Fibroblast of lung (primary cell): ENCODE measurements at regions not wholly inside any gene's neighbourhood (a gene's known extent, or its start where the extent isn't known, plus 50 kb on each side); places are given as distances from the start of the nearest gene placed in this dataset.

ENCODE experiments used
- EZH2 ChIP-seq: IDR thresholded peaks from 2 replicates; pipeline ENCODE4 v1.5.1; 2012; ENCODE audit warnings: low read length, control low read depth, mild to moderate bottlenecking; ENCODE audit errors: missing control alignments
- TF ChIP-seq, protein P1 (sequence below), 2 donors: IDR thresholded peaks in 1 of 2; conservative IDR thresholded peaks in 1 of 2; 1 replicate in 1 of 2; 2 replicates in 1 of 2; pipeline ENCODE4 v1.5.1; 2011 to 2012; ENCODE audit warnings: low read length in 2 of 2, control low read depth in 1 of 2, inconsistent platforms in 1 of 2, low read depth in 1 of 2, mild to moderate bottlenecking in 1 of 2

DNA sequence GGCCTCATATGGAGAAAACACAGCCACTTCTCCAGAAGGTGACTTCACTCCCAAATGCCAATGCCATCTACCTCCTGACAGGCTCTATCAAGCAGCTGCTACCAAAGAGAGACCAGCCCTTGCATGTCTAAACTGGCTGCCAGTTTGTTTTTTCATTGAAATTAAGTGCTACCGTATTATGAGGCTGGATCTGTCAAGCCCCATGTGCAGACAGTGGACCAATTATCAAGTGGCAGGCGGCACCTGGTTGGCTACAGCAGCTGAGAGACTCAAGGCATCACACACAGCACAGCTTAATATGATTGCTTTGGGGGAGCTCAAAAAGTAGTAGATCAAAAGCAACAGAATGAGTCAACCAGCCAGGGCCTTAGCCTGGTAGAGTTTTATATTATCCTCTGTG is 1293.0 kb upstream of the TENM4 start:
- TF ChIP-seq, protein P1, sequence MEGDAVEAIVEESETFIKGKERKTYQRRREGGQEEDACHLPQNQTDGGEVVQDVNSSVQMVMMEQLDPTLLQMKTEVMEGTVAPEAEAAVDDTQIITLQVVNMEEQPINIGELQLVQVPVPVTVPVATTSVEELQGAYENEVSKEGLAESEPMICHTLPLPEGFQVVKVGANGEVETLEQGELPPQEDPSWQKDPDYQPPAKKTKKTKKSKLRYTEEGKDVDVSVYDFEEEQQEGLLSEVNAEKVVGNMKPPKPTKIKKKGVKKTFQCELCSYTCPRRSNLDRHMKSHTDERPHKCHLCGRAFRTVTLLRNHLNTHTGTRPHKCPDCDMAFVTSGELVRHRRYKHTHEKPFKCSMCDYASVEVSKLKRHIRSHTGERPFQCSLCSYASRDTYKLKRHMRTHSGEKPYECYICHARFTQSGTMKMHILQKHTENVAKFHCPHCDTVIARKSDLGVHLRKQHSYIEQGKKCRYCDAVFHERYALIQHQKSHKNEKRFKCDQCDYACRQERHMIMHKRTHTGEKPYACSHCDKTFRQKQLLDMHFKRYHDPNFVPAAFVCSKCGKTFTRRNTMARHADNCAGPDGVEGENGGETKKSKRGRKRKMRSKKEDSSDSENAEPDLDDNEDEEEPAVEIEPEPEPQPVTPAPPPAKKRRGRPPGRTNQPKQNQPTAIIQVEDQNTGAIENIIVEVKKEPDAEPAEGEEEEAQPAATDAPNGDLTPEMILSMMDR (conservative IDR thresholded peaks at IDR 0.05 in 1 of 2, IDR thresholded peaks at IDR 0.05 in 1 of 2; ENCODE audit: low read depth in 1 of 2, low read length in 2 of 2) = no peak
- no peak for TF ChIP-seq EZH2
